GM12878 (cell line): ENCODE measurements at regions not wholly inside any gene's neighbourhood (a gene's known extent, or its start where the extent isn't known, plus 50 kb on each side); places are given as distances from the start of the nearest gene placed in this dataset.

Experiments
- ATAC-seq: fragments of 200-7000 bp; cut with Tn5 transposase; 3 replicates; pipeline ENCODE4 v1.9.1; 2020; ENCODE audit warnings: mild to moderate bottlenecking, moderate library complexity
- BruUV-seq: library from RNA; stranded (reverse); fragments of 400-500 nt; replicated peaks from 2 replicates; lab custom pipeline; 2021; lab: Mats Ljungman, UMichigan
- CTCF ChIA-PET: fragments of 300-600 bp; sonication (Branson Sonifier 250); formaldehyde crosslinking; extraction: SDS; loops from one replicate; lab custom pipeline; 2021; ENCODE audit warnings: inconsistent platforms; lab: Yijun Ruan, JAX
- POLR2A ChIA-PET: fragments of 350-600 bp; formaldehyde crosslinking; extraction: SDS; loops from one replicate; lab custom pipeline; 2021; ENCODE audit warnings: inconsistent platforms; lab: Charles Lee
- RAD21 ChIA-PET: fragments of 300-600 bp; sonication (Branson Sonifier 250); formaldehyde crosslinking; loops from one replicate; lab custom pipeline; 2023; ENCODE audit warnings: antibody characterized with exemption; ENCODE audit not compliant: unreplicated experiment; lab: Charles Lee
- SMC1A ChIA-PET: fragments of 300-600 bp; sonication (Branson Sonifier 250); formaldehyde crosslinking; loops from one replicate; lab custom pipeline; 2023; ENCODE audit not compliant: unreplicated experiment, uncharacterized antibody; lab: Charles Lee
- DNase-seq: peaks from one replicate; pipeline ENCODE4 v3.0.0-alpha.2; 2011; ENCODE audit warnings: low read depth, low spot score
- FAIRE-seq: peaks from 3 replicates; lab custom pipeline; 2011; peaks lifted over from hg19 to GRCh38; lab: Jason Lieb, UNC
- H2AFZ ChIP-seq: 2 replicates; pipeline ENCODE4 v1.6.0; 2011; ENCODE audit warnings: low read depth, low read length, control low read depth; ENCODE audit not compliant: control insufficient read depth
- H3K27ac ChIP-seq: 2 replicates; pipeline ENCODE4 v1.5.1; 2011; ENCODE audit warnings: control low read depth; ENCODE audit not compliant: control insufficient read depth, insufficient read depth
- H3K27me3 ChIP-seq, 2 experiments: replicated peaks in 1 of 2; 2 replicates each; pipeline versions ENCODE4 v1.6.0 to v1.6.1; 2011; ENCODE audit warnings: low read length in 1 of 2; ENCODE audit not compliant: control insufficient read depth in 2 of 2, insufficient read depth in 2 of 2
- H3K36me3 ChIP-seq, 2 experiments: 2 replicates each; pipeline ENCODE4 v1.5.1; 2011; ENCODE audit warnings: low read length in 1 of 2; ENCODE audit not compliant: control insufficient read depth in 2 of 2, insufficient read depth in 2 of 2
- H3K4me1 ChIP-seq: 2 replicates; pipeline ENCODE4 v1.6.1; 2011; ENCODE audit warnings: mild to moderate bottlenecking, low read length, moderate library complexity, mixed read lengths; ENCODE audit not compliant: control insufficient read depth, insufficient read depth
- H3K4me2 ChIP-seq: 2 replicates; pipeline ENCODE4 v1.6.0; 2011; ENCODE audit warnings: control low read depth; ENCODE audit not compliant: control insufficient read depth, insufficient read depth
- H3K4me3 ChIP-seq: fragments of 200-600 bp; sonication (generic); 2 replicates; pipeline ENCODE4 v1.5.1; 2016
- H3K79me2 ChIP-seq: 2 replicates; pipeline ENCODE4 v1.6.0; 2011; ENCODE audit warnings: low read length; ENCODE audit not compliant: control insufficient read depth, insufficient read depth
- H3K9ac ChIP-seq: 2 replicates; pipeline ENCODE4 v1.8.0; 2011; ENCODE audit warnings: low read length, control low read depth, mixed read lengths; ENCODE audit not compliant: control insufficient read depth, insufficient read depth
- H3K9me3 ChIP-seq: replicated peaks from 3 replicates; pipeline ENCODE4 v1.5.1; 2011; ENCODE audit warnings: mild to moderate bottlenecking, low read length; ENCODE audit not compliant: control insufficient read depth, insufficient read depth
- H4K20me1 ChIP-seq: 2 replicates; pipeline ENCODE4 v1.6.0; 2011; ENCODE audit not compliant: control insufficient read depth, insufficient read depth
- NBN ChIP-seq: fragments of 450-650 bp; IDR thresholded peaks from 2 replicates; pipeline ENCODE4 v1.6.1; 2016
- NR2C2 ChIP-seq: IDR thresholded peaks from 2 replicates; pipeline ENCODE4 v1.6.1; 2011; ENCODE audit warnings: borderline replicate concordance, low read depth; ENCODE audit not compliant: control insufficient read depth, insufficient read length
- RUNX3 ChIP-seq: IDR thresholded peaks from 2 replicates; pipeline ENCODE4 v1.6.1; 2012; ENCODE audit warnings: low read length, inconsistent platforms
- SIN3A ChIP-seq: IDR thresholded peaks from 2 replicates; pipeline ENCODE4 v1.6.1; 2012; ENCODE audit warnings: low read depth, low read length, improper control_type of control experiment
- SMAD1 ChIP-seq: fragments of 450-650 bp; IDR thresholded peaks from 2 replicates; pipeline ENCODE4 v1.6.1; 2018; ENCODE audit warnings: mild to moderate bottlenecking, low read depth; ENCODE audit not compliant: partially characterized antibody
- WGBS: methylation state at CpG from one replicate; pipeline ENCODE4 v1.1.6; 2016; ENCODE audit warnings: low lambda C conversion rate; ENCODE audit not compliant: insufficient replicate concordance, insufficient coverage; ENCODE audit errors: missing lambda C conversion rate; 5-methylcytosine and 5-hydroxymethylcytosine counted together
- in situ Hi-C: fragments of 300-500 bp; cut with MboI; formaldehyde crosslinking; loops from 9 replicates; pipeline ENCODE4 v1.14.3; 2018; ENCODE audit warnings: mixed read lengths
- intact Hi-C: fragments of 100-400 bp; cut with micrococcal nuclease; formaldehyde crosslinking; loops from one replicate; pipeline ENCODE4 v1.14.2; 2022; ENCODE audit not compliant: unreplicated experiment
- TF ChIP-seq, protein P1 (sequence below): fragments of 150-350 bp; IDR thresholded peaks from 2 replicates; pipeline ENCODE4 v1.6.1; 2016; ENCODE audit warnings: low read depth, low read length

DNA sequence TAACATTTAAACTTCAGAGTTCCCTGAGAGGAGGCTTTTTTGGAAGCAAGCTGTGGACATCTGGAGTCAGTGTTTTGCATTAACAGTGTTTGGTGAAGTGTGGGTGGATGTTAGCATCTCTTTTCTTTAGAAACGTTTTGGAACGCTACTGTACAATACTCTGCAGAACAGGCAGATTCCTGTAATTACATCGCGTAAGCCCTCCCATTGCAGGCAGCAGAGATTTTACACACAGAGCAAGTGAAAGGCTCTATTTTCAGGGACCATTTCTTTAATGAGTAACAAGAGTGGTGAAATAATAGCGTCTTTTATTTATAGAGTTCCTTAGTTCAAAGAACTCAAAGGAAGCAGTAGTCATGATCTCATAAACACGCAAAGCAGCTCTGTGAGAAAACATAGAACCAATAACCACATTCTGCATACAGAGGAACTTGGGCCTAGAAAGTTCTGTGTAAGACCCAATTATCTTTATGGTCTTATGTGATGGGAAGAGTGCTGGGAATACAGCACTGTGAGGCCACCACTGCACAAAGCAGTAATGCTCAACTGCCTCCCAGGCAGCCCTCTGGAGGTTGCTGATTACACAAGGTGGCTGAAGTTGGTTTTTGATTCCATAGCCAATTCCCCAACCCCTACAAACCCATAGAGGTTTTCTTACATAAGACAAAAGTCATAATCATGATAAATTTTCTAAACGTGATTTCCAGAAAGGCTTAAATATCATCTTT is 298.7 kb upstream of the EPHA5 start:
- DNase-seq (no peak), FAIRE-seq (no peak), ATAC-seq (no peak)
- 50% methylated on average over 7 of the region's 7 CpGs for WGBS
- no peak for TF ChIP-seq SIN3A
- no peak for TF ChIP-seq NBN
- TF ChIP-seq, protein P1, sequence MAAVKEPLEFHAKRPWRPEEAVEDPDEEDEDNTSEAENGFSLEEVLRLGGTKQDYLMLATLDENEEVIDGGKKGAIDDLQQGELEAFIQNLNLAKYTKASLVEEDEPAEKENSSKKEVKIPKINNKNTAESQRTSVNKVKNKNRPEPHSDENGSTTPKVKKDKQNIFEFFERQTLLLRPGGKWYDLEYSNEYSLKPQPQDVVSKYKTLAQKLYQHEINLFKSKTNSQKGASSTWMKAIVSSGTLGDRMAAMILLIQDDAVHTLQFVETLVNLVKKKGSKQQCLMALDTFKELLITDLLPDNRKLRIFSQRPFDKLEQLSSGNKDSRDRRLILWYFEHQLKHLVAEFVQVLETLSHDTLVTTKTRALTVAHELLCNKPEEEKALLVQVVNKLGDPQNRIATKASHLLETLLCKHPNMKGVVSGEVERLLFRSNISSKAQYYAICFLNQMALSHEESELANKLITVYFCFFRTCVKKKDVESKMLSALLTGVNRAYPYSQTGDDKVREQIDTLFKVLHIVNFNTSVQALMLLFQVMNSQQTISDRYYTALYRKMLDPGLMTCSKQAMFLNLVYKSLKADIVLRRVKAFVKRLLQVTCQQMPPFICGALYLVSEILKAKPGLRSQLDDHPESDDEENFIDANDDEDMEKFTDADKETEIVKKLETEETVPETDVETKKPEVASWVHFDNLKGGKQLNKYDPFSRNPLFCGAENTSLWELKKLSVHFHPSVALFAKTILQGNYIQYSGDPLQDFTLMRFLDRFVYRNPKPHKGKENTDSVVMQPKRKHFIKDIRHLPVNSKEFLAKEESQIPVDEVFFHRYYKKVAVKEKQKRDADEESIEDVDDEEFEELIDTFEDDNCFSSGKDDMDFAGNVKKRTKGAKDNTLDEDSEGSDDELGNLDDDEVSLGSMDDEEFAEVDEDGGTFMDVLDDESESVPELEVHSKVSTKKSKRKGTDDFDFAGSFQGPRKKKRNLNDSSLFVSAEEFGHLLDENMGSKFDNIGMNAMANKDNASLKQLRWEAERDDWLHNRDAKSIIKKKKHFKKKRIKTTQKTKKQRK: no peak
- TF ChIP-seq SMAD1: no peak
- TF ChIP-seq RUNX3: no peak
- TF ChIP-seq NR2C2: no peak
- H3K27me3 ChIP-seq: no peaks in the 10 kb centered on the region
- ChIA-PET RAD21 (no interaction called here), SMC1A (no interaction called here), CTCF (no interaction called here), POLR2A (no interaction called here)
- no peaks in the 10 kb centered on the region for H3K4me1 ChIP-seq
- H2AFZ ChIP-seq: no peak overlapping the region
- no peaks in the 10 kb centered on the region for H3K36me3 ChIP-seq
- no peak overlapping the region for H3K27ac ChIP-seq
- H3K4me3 ChIP-seq: no peak overlapping the region
- H3K79me2 ChIP-seq: no peaks in the 10 kb centered on the region
- H3K9me3 ChIP-seq: no peaks in the 10 kb centered on the region
- H3K4me2 ChIP-seq: no peak overlapping the region
- BruUV-seq: no TSS peak
- H4K20me1 ChIP-seq: no peaks in the 10 kb centered on the region
- in situ Hi-C loops (no loop called here), intact Hi-C loops (no loop called here)
- H3K9ac ChIP-seq: no peak overlapping the region
